ENCODE measurements at regions not wholly inside any gene's neighbourhood (a gene's known extent, or its start where the extent isn't known, plus 50 kb on each side); places are given as distances from the start of the nearest gene placed in this dataset.

DNA sequence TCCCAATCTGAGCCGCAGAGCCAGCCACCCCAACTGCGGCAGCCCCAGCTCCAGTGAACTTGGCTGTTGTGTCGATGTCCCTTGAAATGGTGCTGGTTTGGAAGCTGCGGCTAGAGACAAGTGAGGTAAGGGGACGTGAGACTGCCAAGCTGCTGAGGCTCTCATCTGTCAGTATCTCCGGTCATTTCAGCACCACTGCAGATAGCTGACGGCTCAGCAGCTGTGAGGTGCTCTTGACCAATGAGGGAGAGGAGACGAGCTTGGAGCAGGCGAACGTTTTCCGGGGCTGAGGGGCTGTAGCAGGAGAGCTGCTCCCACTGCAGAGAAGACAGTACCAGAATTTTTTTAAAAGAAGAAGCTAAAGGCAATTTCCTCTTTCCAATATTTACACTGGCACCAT, 175.5 kb upstream of the CASK start:
- no peaks in the 10 kb centered on the region for H3K27me3 ChIP-seq (replicated peaks in 1 of 4; ENCODE audit: control extremely low read depth in 1 of 4, control insufficient read depth in 3 of 4, insufficient read depth in 4 of 4, low read length in 3 of 4)
- ATAC-seq (ENCODE audit: low read depth): no peak
- H2AFZ ChIP-seq (ENCODE audit: insufficient read depth, low read depth, low read length, poor library complexity, severe bottlenecking): no peak overlapping the region
- CTCF ChIA-PET: no interaction called here
- no peaks in the 10 kb centered on the region for H3K79me2 ChIP-seq (ENCODE audit: control insufficient read depth, insufficient read depth, low read length)
- TF ChIP-seq, protein P1, sequence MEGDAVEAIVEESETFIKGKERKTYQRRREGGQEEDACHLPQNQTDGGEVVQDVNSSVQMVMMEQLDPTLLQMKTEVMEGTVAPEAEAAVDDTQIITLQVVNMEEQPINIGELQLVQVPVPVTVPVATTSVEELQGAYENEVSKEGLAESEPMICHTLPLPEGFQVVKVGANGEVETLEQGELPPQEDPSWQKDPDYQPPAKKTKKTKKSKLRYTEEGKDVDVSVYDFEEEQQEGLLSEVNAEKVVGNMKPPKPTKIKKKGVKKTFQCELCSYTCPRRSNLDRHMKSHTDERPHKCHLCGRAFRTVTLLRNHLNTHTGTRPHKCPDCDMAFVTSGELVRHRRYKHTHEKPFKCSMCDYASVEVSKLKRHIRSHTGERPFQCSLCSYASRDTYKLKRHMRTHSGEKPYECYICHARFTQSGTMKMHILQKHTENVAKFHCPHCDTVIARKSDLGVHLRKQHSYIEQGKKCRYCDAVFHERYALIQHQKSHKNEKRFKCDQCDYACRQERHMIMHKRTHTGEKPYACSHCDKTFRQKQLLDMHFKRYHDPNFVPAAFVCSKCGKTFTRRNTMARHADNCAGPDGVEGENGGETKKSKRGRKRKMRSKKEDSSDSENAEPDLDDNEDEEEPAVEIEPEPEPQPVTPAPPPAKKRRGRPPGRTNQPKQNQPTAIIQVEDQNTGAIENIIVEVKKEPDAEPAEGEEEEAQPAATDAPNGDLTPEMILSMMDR (IDR thresholded peaks at IDR 0.05): no peak
- no peak for TF ChIP-seq EZH2 (IDR thresholded peaks at IDR 0.05; ENCODE audit: borderline replicate concordance, insufficient read depth, low read depth, low read length, poor library complexity, severe bottlenecking)
- H3K9ac ChIP-seq (ENCODE audit: low read length): no peak overlapping the region
- Mint-ChIP-seq H3K27ac (no peak overlapping the region), H3K4me1 (peaks cover 6% of the 10 kb centered on the region), H3K9me3 (ENCODE audit: insufficient read depth) (peaks cover 3% of the 10 kb centered on the region), H3K4me3 (no peak overlapping the region), H3K27me3 (no peaks in the 10 kb centered on the region)
- H3K27ac ChIP-seq (ENCODE audit: low read length in 2 of 2): no peak overlapping the region
- 91% methylated on average over 6 of the region's 11 CpGs for WGBS (ENCODE audit: insufficient coverage)
- no peaks in the 10 kb centered on the region for H3K36me3 ChIP-seq (replicated peaks in 1 of 2; ENCODE audit: control extremely low read depth in 1 of 2, control insufficient read depth in 1 of 2, extremely low read depth in 1 of 2, insufficient read depth in 2 of 2, low read length in 1 of 2)
- no peaks in the 10 kb centered on the region for H4K20me1 ChIP-seq (ENCODE audit: control insufficient read depth, insufficient read depth, low read length, poor library complexity, severe bottlenecking)
- DNase-seq: no peak
- no peaks in the 10 kb centered on the region for H3K9me3 ChIP-seq (ENCODE audit: control extremely low read depth in 1 of 3, control insufficient read depth in 2 of 3, insufficient read depth in 1 of 3, low read length in 2 of 3)
- intact Hi-C loops (cut with micrococcal nuclease): no loop called here
- H3K4me2 ChIP-seq (replicated peaks; ENCODE audit: low read depth, low read length, poor library complexity, severe bottlenecking): no peak overlapping the region
- peaks cover 0 to 5% of the 10 kb centered on the region in 2 donors for H3K4me1 ChIP-seq (ENCODE audit: control insufficient read depth in 2 of 2, insufficient read depth in 2 of 2, low read length in 2 of 2)
- H3K4me3 ChIP-seq (ENCODE audit: control extremely low read depth in 1 of 5, extremely low read depth in 1 of 5, insufficient read depth in 1 of 5, low read depth in 2 of 5, low read length in 4 of 5): no peak overlapping the region
- POLR2A ChIA-PET: no interaction called here

DNA sequence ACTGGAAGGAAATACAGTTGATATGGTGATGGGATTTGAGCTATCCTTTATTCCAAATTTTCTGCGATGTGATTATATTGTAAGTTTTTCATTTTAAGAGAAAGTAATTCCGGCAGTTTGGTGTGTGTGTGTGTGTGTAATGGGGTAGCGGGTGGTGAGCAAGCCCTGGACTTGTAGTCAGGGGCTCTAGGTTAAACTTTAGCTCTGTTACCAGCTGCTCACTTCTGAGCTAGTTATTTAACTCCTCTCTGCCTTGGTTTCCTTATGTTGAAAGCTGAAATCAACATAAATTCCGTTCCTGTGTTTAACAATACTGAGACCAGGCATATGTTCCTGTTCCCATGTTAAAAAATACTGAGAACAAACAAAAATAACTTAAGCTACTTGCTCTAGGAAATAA, 174.1 kb upstream of the CASK start:
- CTCF ChIA-PET: no interaction called here
- Mint-ChIP-seq H3K9me3 (ENCODE audit: insufficient read depth) (no peaks in the 10 kb centered on the region), H3K27me3 (no peaks in the 10 kb centered on the region), H3K4me1 (peaks cover 8% of the 10 kb centered on the region), H3K27ac (no peak overlapping the region), H3K4me3 (no peak overlapping the region)
- H4K20me1 ChIP-seq (ENCODE audit: control insufficient read depth, insufficient read depth, low read length, poor library complexity, severe bottlenecking): no peaks in the 10 kb centered on the region
- no CpG with 5 or more reads among the region's 4 CpGs for WGBS (ENCODE audit: insufficient coverage)
- no peak overlapping the region for H2AFZ ChIP-seq (ENCODE audit: insufficient read depth, low read depth, low read length, poor library complexity, severe bottlenecking)
- no peak overlapping the region for H3K4me2 ChIP-seq (replicated peaks; ENCODE audit: low read depth, low read length, poor library complexity, severe bottlenecking)
- H3K9ac ChIP-seq (ENCODE audit: low read length): no peak overlapping the region
- H3K36me3 ChIP-seq (replicated peaks in 1 of 2; ENCODE audit: control extremely low read depth in 1 of 2, control insufficient read depth in 1 of 2, extremely low read depth in 1 of 2, insufficient read depth in 2 of 2, low read length in 1 of 2): no peaks in the 10 kb centered on the region
- peaks cover 0 to 6% of the 10 kb centered on the region in 2 donors for H3K4me1 ChIP-seq (ENCODE audit: control insufficient read depth in 2 of 2, insufficient read depth in 2 of 2, low read length in 2 of 2)
- no peaks in the 10 kb centered on the region for H3K9me3 ChIP-seq (ENCODE audit: control extremely low read depth in 1 of 3, control insufficient read depth in 2 of 3, insufficient read depth in 1 of 3, low read length in 2 of 3)
- POLR2A ChIA-PET: no interaction called here
- H3K27me3 ChIP-seq (replicated peaks in 1 of 4; ENCODE audit: control extremely low read depth in 1 of 4, control insufficient read depth in 3 of 4, insufficient read depth in 4 of 4, low read length in 3 of 4): no peaks in the 10 kb centered on the region
- no peaks in the 10 kb centered on the region for H3K79me2 ChIP-seq (ENCODE audit: control insufficient read depth, insufficient read depth, low read length)
- TF ChIP-seq EZH2 (IDR thresholded peaks at IDR 0.05; ENCODE audit: borderline replicate concordance, insufficient read depth, low read depth, low read length, poor library complexity, severe bottlenecking): no peak
- TF ChIP-seq, protein P1 (IDR thresholded peaks at IDR 0.05): no peak
- H3K27ac ChIP-seq (ENCODE audit: low read length in 2 of 2): no peak overlapping the region
- no peak for ATAC-seq (ENCODE audit: low read depth)
- no peak for DNase-seq
- no peak overlapping the region for H3K4me3 ChIP-seq (ENCODE audit: control extremely low read depth in 1 of 5, extremely low read depth in 1 of 5, insufficient read depth in 1 of 5, low read depth in 2 of 5, low read length in 4 of 5)
- intact Hi-C loops (cut with micrococcal nuclease): no loop called here
